GM23338 (cell line): ENCODE measurements at regions not wholly inside any gene's neighbourhood (a gene's known extent, or its start where the extent isn't known, plus 50 kb on each side); places are given as distances from the start of the nearest gene placed in this dataset.

Experiments
- ATAC-seq: fragments of 200-7000 bp; cut with Tn5 transposase; 3 replicates; pipeline ENCODE4 v1.9.1; 2020
- DNase-seq: peaks from one replicate; pipeline ENCODE4 v3.0.0-alpha.2; 2015; ENCODE audit warnings: low spot score
- H2AFZ ChIP-seq: fragments of 200-600 bp; sonication (generic); 2 replicates; pipeline ENCODE4 v1.8.0; 2016; ENCODE audit warnings: antibody characterized with exemption, mild to moderate bottlenecking, moderate library complexity
- H3F3A ChIP-seq: fragments of 200-600 bp; sonication (generic); replicated peaks from 2 replicates; pipeline ENCODE4 v1.8.0; 2017; ENCODE audit warnings: antibody characterized with exemption, mixed run types, low read depth
- H3K27ac ChIP-seq: fragments of 200-600 bp; sonication (generic); 2 replicates; pipeline ENCODE4 v1.6.1; 2016; ENCODE audit warnings: low read depth
- H3K27me3 ChIP-seq: fragments of 200-600 bp; sonication (generic); 2 replicates; pipeline ENCODE4 v1.8.0; 2016; ENCODE audit warnings: mild to moderate bottlenecking, mixed run types, moderate library complexity; ENCODE audit not compliant: insufficient read depth
- H3K36me3 ChIP-seq: fragments of 200-600 bp; sonication (generic); 2 replicates; pipeline ENCODE4 v1.8.0; 2016; ENCODE audit warnings: mild to moderate bottlenecking; ENCODE audit not compliant: insufficient read depth
- H3K4me1 ChIP-seq: fragments of 200-600 bp; sonication (generic); 2 replicates; pipeline ENCODE4 v1.8.0; 2016; ENCODE audit warnings: mild to moderate bottlenecking, moderate library complexity; ENCODE audit not compliant: insufficient read depth
- H3K4me2 ChIP-seq: fragments of 200-600 bp; sonication (generic); 2 replicates; pipeline ENCODE4 v1.7.1; 2017; ENCODE audit warnings: mixed run types
- H3K4me3 ChIP-seq: fragments of 200-600 bp; sonication (generic); 2 replicates; pipeline ENCODE4 v1.6.1; 2016; ENCODE audit warnings: mixed run types
- H3K79me2 ChIP-seq: fragments of 200-600 bp; sonication (generic); replicated peaks from 2 replicates; pipeline ENCODE4 v1.8.0; 2017; ENCODE audit warnings: mild to moderate bottlenecking; ENCODE audit not compliant: insufficient read depth
- H3K9me2 ChIP-seq: fragments of 200-600 bp; sonication (generic); 2 replicates; pipeline ENCODE4 v1.8.0; 2017; ENCODE audit not compliant: insufficient read depth
- H4K20me1 ChIP-seq: fragments of 200-600 bp; sonication (generic); replicated peaks from 2 replicates; pipeline ENCODE4 v1.8.0; 2017; ENCODE audit warnings: mild to moderate bottlenecking; ENCODE audit not compliant: insufficient read depth
- H3K27ac Mint-ChIP-seq: 2 replicates; pipeline ENCODE4 v1.8.0; 2020; ENCODE audit warnings: inconsistent platforms, mild to moderate bottlenecking, moderate library complexity, mixed read lengths
- H3K27me3 Mint-ChIP-seq: 3 replicates; pipeline ENCODE4 v1.8.0; 2022; ENCODE audit warnings: low read depth, mild to moderate bottlenecking, moderate library complexity, mixed read lengths, inconsistent platforms; ENCODE audit not compliant: insufficient read depth, poor library complexity
- H3K36me3 Mint-ChIP-seq: 3 replicates; pipeline ENCODE4 v1.8.0; 2021; ENCODE audit warnings: low read depth, mild to moderate bottlenecking, inconsistent platforms, moderate library complexity, mixed read lengths
- H3K4me1 Mint-ChIP-seq: 3 replicates; pipeline ENCODE4 v1.8.0; 2020; ENCODE audit warnings: mild to moderate bottlenecking, inconsistent platforms, mixed read lengths
- H3K4me3 Mint-ChIP-seq: 3 replicates; pipeline ENCODE4 v1.8.0; 2021; ENCODE audit warnings: moderate library complexity, mild to moderate bottlenecking, inconsistent platforms, mixed read lengths
- H3K9me3 Mint-ChIP-seq: 3 replicates; pipeline ENCODE4 v1.8.0; 2020; ENCODE audit warnings: moderate library complexity, mild to moderate bottlenecking, inconsistent platforms, mixed read lengths
- CREB1 ChIP-seq: fragments of 250-450 bp; sonication (Bioruptor Pico); IDR thresholded peaks from 2 replicates; pipeline ENCODE4 v1.5.0; 2020; ENCODE audit warnings: low read depth, mild to moderate bottlenecking, moderate library complexity
- EZH2 ChIP-seq: fragments of 200-600 bp; sonication (generic); IDR thresholded peaks from one replicate; pipeline ENCODE4 v1.8.0; 2017; ENCODE audit warnings: antibody characterized with exemption, mild to moderate bottlenecking, low read depth; ENCODE audit not compliant: unreplicated experiment
- EZH2phosphoT487 ChIP-seq: fragments of 200-600 bp; sonication (generic); IDR thresholded peaks from one replicate; pipeline ENCODE4 v1.8.1; 2018; ENCODE audit warnings: antibody characterized with exemption; ENCODE audit not compliant: unreplicated experiment
- NANOG ChIP-seq: IDR thresholded peaks from 2 replicates; pipeline ENCODE4 v1.6.1; 2016; ENCODE audit warnings: antibody characterized with exemption, borderline replicate concordance
- STAT1 ChIP-seq: IDR thresholded peaks from one replicate; pipeline ENCODE4 v1.6.1; 2016; ENCODE audit warnings: antibody characterized with exemption; ENCODE audit not compliant: unreplicated experiment
- ZNF114 ChIP-seq: fragments of 250-450 bp; sonication (Bioruptor Pico); IDR thresholded peaks from 2 replicates; pipeline ENCODE4 v1.5.0; 2020; ENCODE audit warnings: mild to moderate bottlenecking, moderate library complexity
- ZNF331 ChIP-seq: fragments of 250-450 bp; sonication (Bioruptor Pico); IDR thresholded peaks from 2 replicates; pipeline ENCODE4 v1.5.0; 2020; ENCODE audit warnings: low read depth, mild to moderate bottlenecking, moderate library complexity
- TF ChIP-seq, protein P1 (sequence below): IDR thresholded peaks from one replicate; pipeline ENCODE4 v1.6.1; 2018; ENCODE audit warnings: antibody characterized with exemption; ENCODE audit not compliant: unreplicated experiment
- TF ChIP-seq, protein P2 (sequence below): fragments of 250-450 bp; sonication (Bioruptor Pico); IDR thresholded peaks from 2 replicates; pipeline ENCODE4 v1.5.0; 2020; ENCODE audit warnings: mild to moderate bottlenecking, moderate library complexity
- TF ChIP-seq, protein P3 (sequence below), 2 experiments: fragments of 200-600 bp in 1 of 2; sonication (generic) in 1 of 2; conservative IDR thresholded peaks; 2 replicates each; pipeline versions ENCODE4 v1.5.1 to v1.6.1; 2016 to 2017; ENCODE audit warnings: antibody characterized with exemption in 2 of 2, low read depth in 2 of 2, mild to moderate bottlenecking in 2 of 2, moderate library complexity in 1 of 2

DNA sequence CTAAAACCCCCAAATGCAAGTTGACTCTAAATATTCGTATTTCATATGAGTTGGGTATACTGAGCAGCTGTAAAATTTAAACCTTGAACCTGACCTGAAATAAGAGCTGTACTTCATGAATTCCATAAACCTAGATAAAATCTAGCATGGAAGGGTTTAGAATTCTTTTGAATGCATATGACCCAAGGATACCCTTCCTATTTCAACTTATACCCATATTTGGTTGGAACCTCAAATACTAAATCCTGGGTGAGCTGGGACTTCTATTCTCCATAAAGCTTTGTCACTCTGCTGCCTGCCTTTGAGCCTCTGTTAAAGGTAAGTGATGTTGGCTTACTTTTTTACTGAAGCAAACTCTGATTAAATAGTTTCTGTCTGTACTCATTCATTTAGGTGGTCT lies 994.6 kb downstream of the SUCLG1 start (continued):
- no peak for TF ChIP-seq ZNF331
- TF ChIP-seq, protein P1, sequence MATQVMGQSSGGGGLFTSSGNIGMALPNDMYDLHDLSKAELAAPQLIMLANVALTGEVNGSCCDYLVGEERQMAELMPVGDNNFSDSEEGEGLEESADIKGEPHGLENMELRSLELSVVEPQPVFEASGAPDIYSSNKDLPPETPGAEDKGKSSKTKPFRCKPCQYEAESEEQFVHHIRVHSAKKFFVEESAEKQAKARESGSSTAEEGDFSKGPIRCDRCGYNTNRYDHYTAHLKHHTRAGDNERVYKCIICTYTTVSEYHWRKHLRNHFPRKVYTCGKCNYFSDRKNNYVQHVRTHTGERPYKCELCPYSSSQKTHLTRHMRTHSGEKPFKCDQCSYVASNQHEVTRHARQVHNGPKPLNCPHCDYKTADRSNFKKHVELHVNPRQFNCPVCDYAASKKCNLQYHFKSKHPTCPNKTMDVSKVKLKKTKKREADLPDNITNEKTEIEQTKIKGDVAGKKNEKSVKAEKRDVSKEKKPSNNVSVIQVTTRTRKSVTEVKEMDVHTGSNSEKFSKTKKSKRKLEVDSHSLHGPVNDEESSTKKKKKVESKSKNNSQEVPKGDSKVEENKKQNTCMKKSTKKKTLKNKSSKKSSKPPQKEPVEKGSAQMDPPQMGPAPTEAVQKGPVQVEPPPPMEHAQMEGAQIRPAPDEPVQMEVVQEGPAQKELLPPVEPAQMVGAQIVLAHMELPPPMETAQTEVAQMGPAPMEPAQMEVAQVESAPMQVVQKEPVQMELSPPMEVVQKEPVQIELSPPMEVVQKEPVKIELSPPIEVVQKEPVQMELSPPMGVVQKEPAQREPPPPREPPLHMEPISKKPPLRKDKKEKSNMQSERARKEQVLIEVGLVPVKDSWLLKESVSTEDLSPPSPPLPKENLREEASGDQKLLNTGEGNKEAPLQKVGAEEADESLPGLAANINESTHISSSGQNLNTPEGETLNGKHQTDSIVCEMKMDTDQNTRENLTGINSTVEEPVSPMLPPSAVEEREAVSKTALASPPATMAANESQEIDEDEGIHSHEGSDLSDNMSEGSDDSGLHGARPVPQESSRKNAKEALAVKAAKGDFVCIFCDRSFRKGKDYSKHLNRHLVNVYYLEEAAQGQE: no peak
- TF ChIP-seq STAT1: no peak
- TF ChIP-seq EZH2phosphoT487: no peak
- TF ChIP-seq NANOG: no peak
- no peak for TF ChIP-seq CREB1 (CRISPR knock-in tag)

DNA sequence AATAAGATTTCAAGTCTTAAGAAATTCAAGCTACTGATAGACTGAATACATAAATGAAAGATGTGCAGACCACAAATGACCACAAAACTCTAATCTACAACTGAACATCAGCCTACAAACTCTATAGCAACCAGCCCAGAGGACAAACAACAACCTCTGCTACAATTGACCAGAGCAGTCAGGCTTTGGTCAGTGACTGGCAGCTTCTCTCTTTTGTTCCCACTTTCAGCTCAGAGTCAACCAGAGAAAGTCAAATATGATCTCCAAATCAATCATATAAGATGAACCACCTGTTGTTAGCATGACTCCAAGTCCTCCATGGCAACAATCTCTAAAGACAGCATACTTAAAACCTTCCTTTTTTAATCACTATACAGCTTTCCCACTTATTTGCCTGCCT lies 996.2 kb downstream of the SUCLG1 start:
- Mint-ChIP-seq H3K4me1 (peaks cover 13% of the 10 kb centered on the region; the same call in 2 of the 3 replicates), H3K27me3 (peaks cover 1% of the 10 kb centered on the region), H3K4me3 (no peak overlapping the region), H3K9me3 (no peaks in the 10 kb centered on the region), H3K27ac (no peak overlapping the region), H3K36me3 (no peaks in the 10 kb centered on the region)
- ATAC-seq (no peak), DNase-seq (no peak)
- TF ChIP-seq, protein P2, sequence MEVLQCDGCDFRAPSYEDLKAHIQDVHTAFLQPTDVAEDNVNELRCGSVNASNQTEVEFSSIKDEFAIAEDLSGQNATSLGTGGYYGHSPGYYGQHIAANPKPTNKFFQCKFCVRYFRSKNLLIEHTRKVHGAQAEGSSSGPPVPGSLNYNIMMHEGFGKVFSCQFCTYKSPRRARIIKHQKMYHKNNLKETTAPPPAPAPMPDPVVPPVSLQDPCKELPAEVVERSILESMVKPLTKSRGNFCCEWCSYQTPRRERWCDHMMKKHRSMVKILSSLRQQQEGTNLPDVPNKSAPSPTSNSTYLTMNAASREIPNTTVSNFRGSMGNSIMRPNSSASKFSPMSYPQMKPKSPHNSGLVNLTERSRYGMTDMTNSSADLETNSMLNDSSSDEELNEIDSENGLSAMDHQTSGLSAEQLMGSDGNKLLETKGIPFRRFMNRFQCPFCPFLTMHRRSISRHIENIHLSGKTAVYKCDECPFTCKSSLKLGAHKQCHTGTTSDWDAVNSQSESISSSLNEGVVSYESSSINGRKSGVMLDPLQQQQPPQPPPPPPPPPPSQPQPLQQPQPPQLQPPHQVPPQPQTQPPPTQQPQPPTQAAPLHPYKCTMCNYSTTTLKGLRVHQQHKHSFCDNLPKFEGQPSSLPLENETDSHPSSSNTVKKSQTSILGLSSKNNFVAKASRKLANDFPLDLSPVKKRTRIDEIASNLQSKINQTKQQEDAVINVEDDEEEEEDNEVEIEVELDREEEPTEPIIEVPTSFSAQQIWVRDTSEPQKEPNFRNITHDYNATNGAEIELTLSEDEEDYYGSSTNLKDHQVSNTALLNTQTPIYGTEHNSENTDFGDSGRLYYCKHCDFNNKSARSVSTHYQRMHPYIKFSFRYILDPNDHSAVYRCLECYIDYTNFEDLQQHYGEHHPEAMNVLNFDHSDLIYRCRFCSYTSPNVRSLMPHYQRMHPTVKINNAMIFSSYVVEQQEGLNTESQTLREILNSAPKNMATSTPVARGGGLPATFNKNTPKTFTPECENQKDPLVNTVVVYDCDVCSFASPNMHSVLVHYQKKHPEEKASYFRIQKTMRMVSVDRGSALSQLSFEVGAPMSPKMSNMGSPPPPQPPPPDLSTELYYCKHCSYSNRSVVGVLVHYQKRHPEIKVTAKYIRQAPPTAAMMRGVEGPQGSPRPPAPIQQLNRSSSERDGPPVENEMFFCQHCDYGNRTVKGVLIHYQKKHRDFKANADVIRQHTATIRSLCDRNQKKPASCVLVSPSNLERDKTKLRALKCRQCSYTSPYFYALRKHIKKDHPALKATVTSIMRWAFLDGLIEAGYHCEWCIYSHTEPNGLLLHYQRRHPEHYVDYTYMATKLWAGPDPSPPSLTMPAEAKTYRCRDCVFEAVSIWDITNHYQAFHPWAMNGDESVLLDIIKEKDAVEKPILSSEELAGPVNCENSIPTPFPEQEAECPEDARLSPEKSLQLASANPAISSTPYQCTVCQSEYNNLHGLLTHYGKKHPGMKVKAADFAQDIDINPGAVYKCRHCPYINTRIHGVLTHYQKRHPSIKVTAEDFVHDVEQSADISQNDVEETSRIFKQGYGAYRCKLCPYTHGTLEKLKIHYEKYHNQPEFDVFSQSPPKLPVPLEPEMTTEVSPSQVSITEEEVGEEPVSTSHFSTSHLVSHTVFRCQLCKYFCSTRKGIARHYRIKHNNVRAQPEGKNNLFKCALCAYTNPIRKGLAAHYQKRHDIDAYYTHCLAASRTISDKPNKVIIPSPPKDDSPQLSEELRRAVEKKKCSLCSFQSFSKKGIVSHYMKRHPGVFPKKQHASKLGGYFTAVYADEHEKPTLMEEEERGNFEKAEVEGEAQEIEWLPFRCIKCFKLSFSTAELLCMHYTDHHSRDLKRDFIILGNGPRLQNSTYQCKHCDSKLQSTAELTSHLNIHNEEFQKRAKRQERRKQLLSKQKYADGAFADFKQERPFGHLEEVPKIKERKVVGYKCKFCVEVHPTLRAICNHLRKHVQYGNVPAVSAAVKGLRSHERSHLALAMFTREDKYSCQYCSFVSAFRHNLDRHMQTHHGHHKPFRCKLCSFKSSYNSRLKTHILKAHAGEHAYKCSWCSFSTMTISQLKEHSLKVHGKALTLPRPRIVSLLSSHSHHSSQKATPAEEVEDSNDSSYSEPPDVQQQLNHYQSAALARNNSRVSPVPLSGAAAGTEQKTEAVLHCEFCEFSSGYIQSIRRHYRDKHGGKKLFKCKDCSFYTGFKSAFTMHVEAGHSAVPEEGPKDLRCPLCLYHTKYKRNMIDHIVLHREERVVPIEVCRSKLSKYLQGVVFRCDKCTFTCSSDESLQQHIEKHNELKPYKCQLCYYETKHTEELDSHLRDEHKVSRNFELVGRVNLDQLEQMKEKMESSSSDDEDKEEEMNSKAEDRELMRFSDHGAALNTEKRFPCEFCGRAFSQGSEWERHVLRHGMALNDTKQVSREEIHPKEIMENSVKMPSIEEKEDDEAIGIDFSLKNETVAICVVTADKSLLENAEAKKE: no peak
- TF ChIP-seq CREB1 (CRISPR knock-in tag) (no peak), EZH2 (no peak), STAT1 (no peak), ZNF114 (CRISPR knock-in tag) (no peak)
- TF ChIP-seq, protein P1: no peak
- TF ChIP-seq, protein P3, sequence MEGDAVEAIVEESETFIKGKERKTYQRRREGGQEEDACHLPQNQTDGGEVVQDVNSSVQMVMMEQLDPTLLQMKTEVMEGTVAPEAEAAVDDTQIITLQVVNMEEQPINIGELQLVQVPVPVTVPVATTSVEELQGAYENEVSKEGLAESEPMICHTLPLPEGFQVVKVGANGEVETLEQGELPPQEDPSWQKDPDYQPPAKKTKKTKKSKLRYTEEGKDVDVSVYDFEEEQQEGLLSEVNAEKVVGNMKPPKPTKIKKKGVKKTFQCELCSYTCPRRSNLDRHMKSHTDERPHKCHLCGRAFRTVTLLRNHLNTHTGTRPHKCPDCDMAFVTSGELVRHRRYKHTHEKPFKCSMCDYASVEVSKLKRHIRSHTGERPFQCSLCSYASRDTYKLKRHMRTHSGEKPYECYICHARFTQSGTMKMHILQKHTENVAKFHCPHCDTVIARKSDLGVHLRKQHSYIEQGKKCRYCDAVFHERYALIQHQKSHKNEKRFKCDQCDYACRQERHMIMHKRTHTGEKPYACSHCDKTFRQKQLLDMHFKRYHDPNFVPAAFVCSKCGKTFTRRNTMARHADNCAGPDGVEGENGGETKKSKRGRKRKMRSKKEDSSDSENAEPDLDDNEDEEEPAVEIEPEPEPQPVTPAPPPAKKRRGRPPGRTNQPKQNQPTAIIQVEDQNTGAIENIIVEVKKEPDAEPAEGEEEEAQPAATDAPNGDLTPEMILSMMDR (conservative IDR thresholded peaks at IDR 0.05; ENCODE audit: low read depth in 2 of 2): no peak
- Histone ChIP-seq H3K27me3 (no peaks in the 10 kb centered on the region), H3K4me2 (no peak overlapping the region), H3K4me1 (peaks cover 16% of the 10 kb centered on the region; the same call in 1 of the 2 replicates), H3K27ac (no peak overlapping the region), H3F3A (no peaks in the 10 kb centered on the region), H3K79me2 (no peaks in the 10 kb centered on the region), H3K4me3 (no peak overlapping the region), H4K20me1 (no peaks in the 10 kb centered on the region), H3K9me2 (0 out of 2 replicates have a peak, but pooled peaks cover 5% of the 10 kb centered on the region), H3K36me3 (no peaks in the 10 kb centered on the region), H2AFZ (peak overlapping the region; percentile 61; the same call in 1 of the 2 replicates)
